HAP-1 (cell line): ENCODE measurements at regions not wholly inside any gene's neighbourhood (a gene's known extent, or its start where the extent isn't known, plus 50 kb on each side); places are given as distances from the start of the nearest gene placed in this dataset.
"Not testable (repeated sequence)": the region's sequence is repeated elsewhere in the genome, so short reads cannot be mapped to it uniquely, and the experiment has no call there.

Source experiments
- DNase-seq, 2 experiments: peaks; one replicate each; pipeline ENCODE4 v3.0.0-alpha.2; 2016 to 2020; ENCODE audit warnings: low spot score in 2 of 2
- H3K27me3 ChIP-seq: fragments of 250-450 bp; sonication (Bioruptor Pico); 2 replicates; pipeline ENCODE4 v1.5.1; 2020; ENCODE audit warnings: low read depth, mild to moderate bottlenecking, moderate library complexity
- H3K36me3 ChIP-seq: fragments of 250-450 bp; sonication (Bioruptor Pico); replicated peaks from 2 replicates; pipeline ENCODE4 v1.5.1; 2020; ENCODE audit warnings: mild to moderate bottlenecking
- H3K4me1 ChIP-seq: fragments of 250-450 bp; sonication (Bioruptor Pico); 2 replicates; pipeline ENCODE4 v1.5.1; 2020; ENCODE audit warnings: mild to moderate bottlenecking
- H3K4me3 ChIP-seq: fragments of 250-450 bp; sonication (Bioruptor Pico); 2 replicates; pipeline ENCODE4 v1.5.1; 2020; ENCODE audit warnings: mild to moderate bottlenecking, moderate library complexity
- H3K9me3 ChIP-seq: fragments of 250-450 bp; sonication (Bioruptor Pico); 2 replicates; pipeline ENCODE4 v1.5.1; 2020; ENCODE audit warnings: mild to moderate bottlenecking, moderate library complexity
- in situ Hi-C: fragments of 300-500 bp; cut with MboI; formaldehyde crosslinking; loops from 3 replicates; pipeline ENCODE4 v1.14.3; 2020; ENCODE audit warnings: low sequenced_read_pairs, inconsistent platforms, mixed read lengths

- Histone ChIP-seq H3K9me3 (no peaks in the 10 kb centered on the region; the same call in 1 of the 2 replicates), H3K4me1 (peaks cover 7% of the 10 kb centered on the region), H3K27me3 (no peaks in the 10 kb centered on the region), H3K4me3 (no peak overlapping the region), H3K36me3 (no peaks in the 10 kb centered on the region)
- in situ Hi-C loops = no loop called here
- no peak for DNase-seq
Observed at GRCh38 chr2:234873103-234873827, 78.6 kb upstream of the SH3BP4 start.

- in situ Hi-C loops = no loop called here
- no peaks in the 10 kb centered on the region for H3K27me3 ChIP-seq
- H3K4me3 ChIP-seq = no peak overlapping the region
- H3K4me1 ChIP-seq = peaks cover 7% of the 10 kb centered on the region
- no peaks in the 10 kb centered on the region for H3K9me3 ChIP-seq
- no peak for DNase-seq
- no peaks in the 10 kb centered on the region for H3K36me3 ChIP-seq
Observed at GRCh38 chr2:234869969-234870368, 81.8 kb upstream of the SH3BP4 start.

- Histone ChIP-seq H3K9me3 (no peaks in the 10 kb centered on the region), H3K27me3 (no peaks in the 10 kb centered on the region), H3K4me1 (peaks cover 7% of the 10 kb centered on the region), H3K36me3 (no peaks in the 10 kb centered on the region), H3K4me3 (no peak overlapping the region)
- in situ Hi-C loops = no loop called here
- DNase-seq = no peak
Observed at GRCh38 chr2:234869164-234869563, 82.7 kb upstream of the SH3BP4 start.

GRCh38 chr2:234867882-234868285, 83.9 kb upstream of the SH3BP4 start:
- DNase-seq = no peak
- no peak overlapping the region for H3K4me3 ChIP-seq
- H3K4me1 ChIP-seq = peaks cover 7% of the 10 kb centered on the region
- H3K9me3 ChIP-seq = no peaks in the 10 kb centered on the region
- no peaks in the 10 kb centered on the region for H3K36me3 ChIP-seq
- H3K27me3 ChIP-seq = no peaks in the 10 kb centered on the region
- in situ Hi-C loops = no loop called here

- no peaks in the 10 kb centered on the region for H3K27me3 ChIP-seq
- H3K4me3 ChIP-seq = no peak overlapping the region
- H3K36me3 ChIP-seq = no peaks in the 10 kb centered on the region
- in situ Hi-C loops = no loop called here
- DNase-seq = no peak
- no peaks in the 10 kb centered on the region for H3K9me3 ChIP-seq
- H3K4me1 ChIP-seq = no peaks in the 10 kb centered on the region
Observed at GRCh38 chr2:234865586-234865985, 86.2 kb upstream of the SH3BP4 start.

- Histone ChIP-seq H3K36me3 (no peaks in the 10 kb centered on the region), H3K4me3 (no peak overlapping the region), H3K9me3 (no peaks in the 10 kb centered on the region), H3K27me3 (no peaks in the 10 kb centered on the region), H3K4me1 (no peaks in the 10 kb centered on the region)
- DNase-seq = no peak
- in situ Hi-C loops = no loop called here
Observed at GRCh38 chr2:234865040-234865439, 86.8 kb upstream of the SH3BP4 start.

- H3K36me3 ChIP-seq = no peaks in the 10 kb centered on the region
- in situ Hi-C loops = no loop called here
- no peaks in the 10 kb centered on the region for H3K9me3 ChIP-seq
- H3K4me3 ChIP-seq = no peak overlapping the region
- H3K4me1 ChIP-seq = no peaks in the 10 kb centered on the region
- no peak for DNase-seq
- no peaks in the 10 kb centered on the region for H3K27me3 ChIP-seq
Observed at GRCh38 chr2:234864506-234864905, 87.3 kb upstream of the SH3BP4 start.

- H3K4me3 ChIP-seq = no peak overlapping the region
- H3K9me3 ChIP-seq = no peaks in the 10 kb centered on the region
- no peaks in the 10 kb centered on the region for H3K36me3 ChIP-seq
- in situ Hi-C loops = no loop called here
- DNase-seq = peak in 1 of 2 experiments; percentile 36
- no peaks in the 10 kb centered on the region for H3K27me3 ChIP-seq
- no peaks in the 10 kb centered on the region for H3K4me1 ChIP-seq
Observed at GRCh38 chr2:234863043-234863934, 88.5 kb upstream of the SH3BP4 start.

- H3K36me3 ChIP-seq = no peaks in the 10 kb centered on the region
- in situ Hi-C loops = no loop called here
- H3K4me3 ChIP-seq = no peak overlapping the region
- no peaks in the 10 kb centered on the region for H3K4me1 ChIP-seq
- no peak for DNase-seq
- no peaks in the 10 kb centered on the region for H3K9me3 ChIP-seq
- H3K27me3 ChIP-seq = no peaks in the 10 kb centered on the region
Observed at GRCh38 chr2:234861841-234862735, 89.7 kb upstream of the SH3BP4 start.

GRCh38 chr2:234859330-234859872, 92.4 kb upstream of the SH3BP4 start:
- H3K4me3 ChIP-seq, H3K4me1 ChIP-seq, in situ Hi-C loops, H3K36me3 ChIP-seq, H3K9me3 ChIP-seq, DNase-seq, H3K27me3 ChIP-seq: not testable (repeated sequence)

- Histone ChIP-seq H3K36me3 (no peaks in the 10 kb centered on the region), H3K27me3 (no peaks in the 10 kb centered on the region), H3K9me3 (no peaks in the 10 kb centered on the region), H3K4me1 (no peaks in the 10 kb centered on the region), H3K4me3 (no peak overlapping the region)
- no peak for DNase-seq
- in situ Hi-C loops = no loop called here
Observed at GRCh38 chr2:234858790-234859329, 93.0 kb upstream of the SH3BP4 start.

- Histone ChIP-seq H3K4me3 (no peak overlapping the region), H3K27me3 (no peaks in the 10 kb centered on the region), H3K36me3 (no peaks in the 10 kb centered on the region), H3K4me1 (no peaks in the 10 kb centered on the region), H3K9me3 (no peaks in the 10 kb centered on the region)
- no peak for DNase-seq
- in situ Hi-C loops = no loop called here
Observed at GRCh38 chr2:234858145-234858544, 93.7 kb upstream of the SH3BP4 start.

- Histone ChIP-seq H3K4me3 (no peak overlapping the region), H3K36me3 (no peaks in the 10 kb centered on the region), H3K27me3 (no peaks in the 10 kb centered on the region), H3K4me1 (no peaks in the 10 kb centered on the region), H3K9me3 (no peaks in the 10 kb centered on the region)
- in situ Hi-C loops = no loop called here
- no peak for DNase-seq
Observed at GRCh38 chr2:234853729-234854128, 98.1 kb upstream of the SH3BP4 start.
